Uterus (tissue), 3 donors: ENCODE measurements at regions not wholly inside any gene's neighbourhood (a gene's known extent, or its start where the extent isn't known, plus 50 kb on each side); places are given as distances from the start of the nearest gene placed in this dataset.

Source experiments
- DNase-seq, 2 donors: peaks; one replicate each; pipeline ENCODE4 v3.0.0-alpha.2; 2019 to 2020
- H3K27ac ChIP-seq, 2 donors: fragments of 200-600 bp; sonication (generic); 1 replicate in 1 of 2; 2 replicates in 1 of 2; pipeline ENCODE4 v1.5.1; 2016 to 2018
- H3K27me3 ChIP-seq, 2 donors: fragments of 200-600 bp; sonication (generic); one replicate each; pipeline ENCODE4 v1.5.1; 2018 to 2019; ENCODE audit warnings: control low read depth in 1 of 2
- H3K36me3 ChIP-seq, 2 donors: fragments of 200-600 bp; sonication (generic); one replicate each; pipeline ENCODE4 v1.5.1; 2019; ENCODE audit warnings: control low read depth in 1 of 2
- H3K4me1 ChIP-seq, 2 donors: fragments of 200-600 bp; sonication (generic); one replicate each; pipeline ENCODE4 v1.5.1; 2018 to 2019; ENCODE audit warnings: control low read depth in 1 of 2
- H3K4me3 ChIP-seq, 2 donors: fragments of 200-600 bp; sonication (generic); 1 replicate in 1 of 2; 2 replicates in 1 of 2; pipeline ENCODE4 v1.5.1; 2018 to 2019; ENCODE audit warnings: mild to moderate bottlenecking in 1 of 2
- H3K9me3 ChIP-seq, 2 donors: fragments of 200-600 bp; sonication (generic); one replicate each; pipeline ENCODE4 v1.5.1; 2019; ENCODE audit warnings: control low read depth in 1 of 2
- POLR2A ChIP-seq, 2 donors: fragments of 450-650 bp; IDR thresholded peaks; one replicate each; pipeline ENCODE4 v1.6.1; 2016; ENCODE audit warnings: antibody characterized with exemption in 2 of 2, mild to moderate bottlenecking in 1 of 2, moderate library complexity in 1 of 2
- intact Hi-C: fragments of 100-400 bp; cut with DNase I; formaldehyde crosslinking; loops from one replicate; pipeline ENCODE4 v1.15.1; 2023; ENCODE audit warnings: low total_unique reads
- TF ChIP-seq, protein P1 (sequence below), 4 experiments: fragments of 200-600 bp in 2 of 4; fragments of 450-650 bp in 2 of 4; sonication (generic) in 2 of 4; IDR thresholded peaks; one replicate each; pipeline ENCODE4 v1.5.1; 2016 to 2019; ENCODE audit warnings: antibody characterized with exemption in 4 of 4, mild to moderate bottlenecking in 2 of 4, moderate library complexity in 1 of 4
- donor health status: DM: yes; HTN: yes; CAD: no.

DNA sequence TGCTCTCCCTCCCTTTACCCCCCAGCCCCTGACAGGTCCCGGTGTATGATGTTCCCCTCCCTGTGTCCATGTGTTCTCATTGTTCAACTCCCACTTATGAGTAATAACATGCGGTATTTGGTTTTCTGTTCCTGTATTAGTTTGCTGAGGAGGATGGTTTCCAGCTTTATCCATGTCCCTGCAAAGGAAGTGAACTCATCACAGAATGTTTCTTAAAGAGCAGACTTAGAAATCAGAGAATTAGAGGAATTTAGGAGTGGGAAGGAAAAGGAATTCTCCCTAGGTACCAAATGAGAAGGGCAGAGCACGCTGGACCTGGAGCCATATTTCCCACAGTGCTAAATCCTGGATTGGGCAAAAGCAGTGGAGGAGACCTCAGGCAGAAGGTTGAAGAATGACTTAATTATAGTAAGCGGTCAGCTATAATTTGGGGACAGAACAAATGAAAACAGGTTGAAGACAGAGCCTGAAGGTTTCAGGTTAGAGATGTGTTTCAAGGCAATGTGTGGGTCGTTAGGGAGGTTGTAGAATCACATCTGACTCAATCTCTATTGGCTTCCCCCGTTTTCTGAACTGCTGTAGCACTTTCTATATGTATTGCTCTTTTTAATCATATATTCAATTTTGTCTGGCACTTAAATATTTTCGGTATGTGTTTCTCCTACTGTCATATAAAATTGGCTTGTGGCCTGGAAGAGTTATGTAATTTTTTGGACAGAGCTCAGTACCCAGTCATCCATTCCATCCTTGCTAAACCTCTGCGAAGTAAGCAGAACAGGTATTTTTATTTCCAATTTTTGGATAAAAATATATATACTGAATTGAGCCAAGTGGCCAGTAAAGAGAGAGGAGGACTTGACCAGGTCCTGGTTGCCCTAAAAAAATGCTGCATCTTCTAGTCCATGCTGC lies 210.5 kb upstream of the KLF6 start:
- no peak overlapping the region for H3K4me3 ChIP-seq
- no peaks in the 10 kb centered on the region for H3K9me3 ChIP-seq
- no peaks in the 10 kb centered on the region for H3K27me3 ChIP-seq
- no peaks in the 10 kb centered on the region for H3K36me3 ChIP-seq
- no peaks in the 10 kb centered on the region for H3K4me1 ChIP-seq
- intact Hi-C loops, result no loop called here
- DNase-seq, result peak in 1 of 2 donors; percentile 40
- H3K27ac ChIP-seq, result peak overlapping the region; percentile 28 to 69
- TF ChIP-seq, protein P1, sequence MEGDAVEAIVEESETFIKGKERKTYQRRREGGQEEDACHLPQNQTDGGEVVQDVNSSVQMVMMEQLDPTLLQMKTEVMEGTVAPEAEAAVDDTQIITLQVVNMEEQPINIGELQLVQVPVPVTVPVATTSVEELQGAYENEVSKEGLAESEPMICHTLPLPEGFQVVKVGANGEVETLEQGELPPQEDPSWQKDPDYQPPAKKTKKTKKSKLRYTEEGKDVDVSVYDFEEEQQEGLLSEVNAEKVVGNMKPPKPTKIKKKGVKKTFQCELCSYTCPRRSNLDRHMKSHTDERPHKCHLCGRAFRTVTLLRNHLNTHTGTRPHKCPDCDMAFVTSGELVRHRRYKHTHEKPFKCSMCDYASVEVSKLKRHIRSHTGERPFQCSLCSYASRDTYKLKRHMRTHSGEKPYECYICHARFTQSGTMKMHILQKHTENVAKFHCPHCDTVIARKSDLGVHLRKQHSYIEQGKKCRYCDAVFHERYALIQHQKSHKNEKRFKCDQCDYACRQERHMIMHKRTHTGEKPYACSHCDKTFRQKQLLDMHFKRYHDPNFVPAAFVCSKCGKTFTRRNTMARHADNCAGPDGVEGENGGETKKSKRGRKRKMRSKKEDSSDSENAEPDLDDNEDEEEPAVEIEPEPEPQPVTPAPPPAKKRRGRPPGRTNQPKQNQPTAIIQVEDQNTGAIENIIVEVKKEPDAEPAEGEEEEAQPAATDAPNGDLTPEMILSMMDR (IDR thresholded peaks at IDR 0.05), result no peak
- TF ChIP-seq POLR2A (IDR thresholded peaks at IDR 0.05), result no peak

DNA sequence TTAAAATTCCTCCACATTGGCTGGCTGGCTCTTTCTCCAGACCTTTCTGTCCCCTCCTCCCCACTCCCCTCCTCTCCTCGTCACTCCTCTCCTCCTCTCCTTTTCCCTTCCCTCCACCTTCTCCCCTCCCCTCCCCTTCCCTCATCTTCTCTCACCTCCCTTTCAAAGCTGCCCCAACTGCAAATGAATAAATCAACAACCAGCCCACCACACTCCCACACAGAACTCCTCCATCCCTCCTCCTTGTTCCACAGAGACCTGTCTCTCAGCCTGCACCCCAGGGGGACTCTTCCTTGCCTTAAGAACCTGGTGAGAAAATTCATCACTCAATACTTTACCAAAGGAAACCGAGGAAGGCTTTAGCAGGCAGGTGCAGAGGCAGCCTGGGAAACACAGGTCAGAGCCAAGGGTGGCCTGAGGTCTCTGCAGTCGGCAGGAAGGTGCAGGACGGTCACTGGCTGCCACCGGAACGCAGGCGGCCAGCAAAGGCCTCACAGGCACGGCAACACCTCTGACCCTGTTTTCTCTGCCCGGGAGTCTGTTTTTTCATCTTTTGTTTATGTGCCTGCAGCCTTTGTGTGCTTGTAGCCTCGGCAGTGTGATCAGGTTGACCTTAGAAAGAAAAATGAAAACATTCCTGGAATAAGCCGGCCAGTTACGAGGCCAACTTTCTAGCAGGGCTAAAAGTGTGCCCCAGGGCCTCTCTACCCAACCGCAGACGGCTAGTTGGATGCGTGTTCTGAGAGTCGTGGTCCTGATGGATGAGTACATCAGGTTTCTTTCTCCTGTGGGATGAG lies 207.6 kb upstream of the KLF6 start:
- TF ChIP-seq, protein P1 (IDR thresholded peaks at IDR 0.05), result no peak
- TF ChIP-seq POLR2A (IDR thresholded peaks at IDR 0.05), result no peak

DNA sequence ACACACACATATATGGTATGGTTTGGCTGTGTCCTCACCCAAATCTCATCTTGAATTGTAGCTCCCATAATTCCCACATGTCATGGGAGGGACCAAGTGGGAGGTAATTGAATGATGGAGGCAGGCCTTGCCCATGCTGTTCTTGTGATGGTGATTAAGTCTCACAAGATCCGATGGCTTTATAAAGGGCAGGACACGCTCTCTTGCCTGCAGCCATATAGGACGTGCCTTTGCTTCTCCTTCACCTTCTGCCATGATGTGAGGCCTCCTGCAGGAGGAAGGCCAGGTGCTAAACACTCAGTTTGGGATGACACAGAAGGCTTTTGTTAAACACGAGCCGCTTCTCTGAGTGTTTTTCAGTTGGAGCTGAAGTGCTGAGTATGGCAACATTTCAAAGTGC lies 205.3 kb upstream of the KLF6 start:
- Histone ChIP-seq H3K27me3 (no peaks in the 10 kb centered on the region), H3K9me3 (no peaks in the 10 kb centered on the region), H3K4me3 (no peak overlapping the region), H3K4me1 (no peaks in the 10 kb centered on the region), H3K27ac (no peak overlapping the region), H3K36me3 (no peaks in the 10 kb centered on the region)
- intact Hi-C loops, result no loop called here
- DNase-seq, result no peak
- no peak for TF ChIP-seq POLR2A (IDR thresholded peaks at IDR 0.05)
- TF ChIP-seq, protein P1 (IDR thresholded peaks at IDR 0.05), result no peak

More for the DNA sequence above, 207.6 kb upstream of the KLF6 start:
- intact Hi-C loops, result no loop called here
- Histone ChIP-seq H3K4me1 (no peaks in the 10 kb centered on the region), H3K27ac (peak overlapping the region in 1 of 2 donors; percentile 69), H3K4me3 (no peak overlapping the region), H3K27me3 (no peaks in the 10 kb centered on the region), H3K9me3 (no peaks in the 10 kb centered on the region), H3K36me3 (no peaks in the 10 kb centered on the region)
- no peak for DNase-seq

DNA sequence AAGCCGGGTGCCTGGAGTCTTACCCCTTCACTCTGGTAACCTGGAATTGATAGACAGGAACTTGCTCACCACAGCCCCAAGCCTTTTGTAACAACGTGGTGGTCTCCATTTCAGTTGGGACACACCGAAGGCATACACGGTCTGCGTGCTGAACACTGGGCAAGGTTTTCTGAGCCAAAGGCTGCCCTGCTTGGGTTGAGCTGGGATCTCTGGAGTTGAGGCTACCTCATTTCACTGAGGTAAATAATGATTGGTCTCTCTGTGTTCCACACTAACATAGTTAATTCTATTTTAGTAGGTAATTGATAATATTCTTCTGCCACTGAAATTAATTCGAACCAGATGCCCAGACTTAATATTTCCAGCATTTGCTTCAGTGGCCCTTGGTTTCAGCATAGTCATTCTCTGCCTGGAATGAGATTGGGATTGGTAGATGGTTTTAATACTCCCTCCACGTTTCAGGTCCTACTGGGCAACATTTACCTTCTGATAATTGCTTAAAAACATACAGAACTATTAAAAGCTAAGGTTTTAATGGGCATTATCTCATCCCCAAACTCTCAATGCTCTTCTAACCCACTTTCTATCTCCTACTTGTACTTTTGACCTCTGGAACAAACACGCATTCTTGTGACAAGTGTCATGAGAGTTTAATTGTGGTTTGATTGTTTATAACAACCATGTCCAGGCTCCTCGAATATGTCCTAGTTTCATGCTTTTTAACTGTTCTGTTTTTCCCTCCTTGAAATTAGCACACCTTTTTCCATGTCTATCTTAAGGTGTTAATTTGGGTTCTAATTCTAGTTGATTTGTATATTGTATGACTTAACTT lies 202.3 kb upstream of the KLF6 start:
- intact Hi-C loops, result no loop called here
- DNase-seq, result no peak

More for the DNA sequence above, 202.3 kb upstream of the KLF6 start:
- no peaks in the 10 kb centered on the region for H3K4me1 ChIP-seq
- no peak overlapping the region for H3K4me3 ChIP-seq
- TF ChIP-seq, protein P1 (IDR thresholded peaks at IDR 0.05), result no peak
- no peak for TF ChIP-seq POLR2A (IDR thresholded peaks at IDR 0.05)
- no peak overlapping the region for H3K27ac ChIP-seq
- peaks cover 0 to 8% of the 10 kb centered on the region in 2 donors for H3K9me3 ChIP-seq
- no peaks in the 10 kb centered on the region for H3K36me3 ChIP-seq
- no peaks in the 10 kb centered on the region for H3K27me3 ChIP-seq
